HG03432 (cell line): ENCODE measurements at regions not wholly inside any gene's neighbourhood (a gene's known extent, or its start where the extent isn't known, plus 50 kb on each side); places are given as distances from the start of the nearest gene placed in this dataset.

Experiments
- ATAC-seq: cut with Tn5 transposase; IDR thresholded peaks from one replicate; pipeline ENCODE4 v1.9.1; 2021; ENCODE audit warnings: mild to moderate bottlenecking, moderate library complexity; ENCODE audit not compliant: unreplicated experiment

DNA sequence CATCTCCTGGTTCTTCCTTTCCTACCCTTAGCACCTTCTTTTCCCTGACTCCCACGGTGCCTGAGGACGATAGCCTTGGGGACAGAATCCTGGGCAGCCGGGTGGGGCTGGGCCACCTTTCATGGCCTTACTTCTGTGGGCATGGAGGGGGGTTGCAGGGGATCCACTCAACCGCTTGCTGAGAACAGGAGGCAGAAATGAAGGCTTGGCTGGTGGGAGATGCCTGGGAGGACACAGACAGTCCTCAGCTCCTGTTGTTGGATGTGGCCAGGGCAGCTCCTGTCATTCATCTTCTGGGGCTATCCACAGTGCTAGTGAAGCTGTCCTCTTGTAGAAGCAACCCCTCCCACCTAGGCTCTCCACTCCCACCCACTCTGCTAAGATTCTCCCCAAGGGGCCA is 95.5 kb upstream of the CELF4 start:
- ATAC-seq, result no peak

DNA sequence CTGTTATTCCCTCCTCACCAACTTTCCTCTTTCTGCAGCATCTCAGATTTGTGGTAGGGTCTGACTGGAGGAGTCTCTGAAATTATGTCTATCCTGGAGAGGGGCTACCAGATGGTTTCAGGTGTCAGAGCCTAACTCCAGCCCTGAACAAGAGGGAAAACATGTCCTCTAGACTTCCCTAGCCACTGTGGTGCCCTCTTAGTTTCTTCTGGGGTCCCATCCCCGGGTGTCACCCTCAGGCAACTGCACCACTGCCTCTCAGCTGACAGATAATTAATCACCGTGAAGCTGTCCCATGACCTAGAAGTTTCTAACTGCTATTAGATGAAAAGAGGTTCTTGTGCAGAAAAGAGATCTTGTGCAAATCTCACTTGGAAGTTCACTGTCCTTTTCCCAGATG is 95.1 kb upstream of the CELF4 start:
- ATAC-seq, result no peak

DNA sequence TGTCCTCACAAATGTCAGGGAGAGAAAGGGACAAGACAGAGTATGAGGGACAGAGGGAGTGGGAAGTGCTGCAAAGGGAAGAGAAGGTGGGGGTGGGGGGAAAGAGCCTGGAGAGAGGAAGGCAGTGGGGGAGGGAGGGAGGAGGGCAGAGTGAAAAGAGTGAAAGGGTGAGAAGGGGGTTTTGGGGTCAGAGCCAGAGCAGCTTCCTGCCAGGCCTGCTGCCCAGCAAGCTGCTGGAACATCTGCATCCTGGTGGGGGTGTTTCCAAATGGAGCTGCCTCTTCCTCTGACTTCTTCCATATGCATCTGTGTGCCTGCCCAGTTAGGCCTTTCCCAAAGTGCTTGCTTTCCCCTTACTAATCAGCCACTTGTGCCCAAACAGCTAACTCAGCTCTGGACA is 94.3 kb upstream of the CELF4 start:
- ATAC-seq, result no peak

DNA sequence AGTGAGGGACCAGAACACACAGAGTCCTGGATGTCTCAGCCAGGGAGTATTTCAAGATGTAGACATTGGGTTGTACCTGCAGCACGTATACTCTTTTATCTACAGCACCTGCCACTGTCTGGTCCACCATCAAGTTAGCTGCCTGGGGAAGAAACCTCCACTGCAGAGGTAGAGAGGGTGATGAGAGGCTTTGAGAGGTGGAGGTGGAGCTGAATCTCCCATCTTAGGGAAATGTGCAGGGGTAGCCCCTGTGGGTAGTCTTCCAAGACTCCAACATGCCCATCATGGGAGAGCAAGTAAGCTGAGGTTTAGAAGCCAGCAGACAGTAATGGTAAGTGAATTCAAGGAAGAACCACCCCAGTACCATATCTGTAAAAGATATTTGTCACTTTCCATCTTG is 93.3 kb upstream of the CELF4 start:
- ATAC-seq, result no peak

DNA sequence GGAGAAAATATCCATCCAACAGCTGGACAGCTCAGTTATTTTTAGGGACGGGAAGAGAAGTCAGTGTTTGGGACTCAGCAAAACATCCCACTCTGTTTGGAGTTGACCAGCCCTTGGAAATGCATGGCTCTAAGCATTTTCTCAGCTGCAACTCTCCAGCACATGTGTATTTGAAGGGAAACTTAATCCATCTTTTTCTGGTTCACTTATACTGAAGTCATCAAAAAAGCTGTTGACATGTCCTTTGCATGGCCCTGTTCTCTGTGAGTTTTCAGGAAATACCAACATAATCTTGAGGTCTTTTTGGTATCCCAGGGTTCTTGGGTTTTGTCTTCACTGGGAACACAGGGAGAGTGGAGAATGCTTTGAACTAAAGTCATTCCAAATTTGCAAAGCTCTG is 91.9 kb upstream of the CELF4 start:
- ATAC-seq, result no peak

DNA sequence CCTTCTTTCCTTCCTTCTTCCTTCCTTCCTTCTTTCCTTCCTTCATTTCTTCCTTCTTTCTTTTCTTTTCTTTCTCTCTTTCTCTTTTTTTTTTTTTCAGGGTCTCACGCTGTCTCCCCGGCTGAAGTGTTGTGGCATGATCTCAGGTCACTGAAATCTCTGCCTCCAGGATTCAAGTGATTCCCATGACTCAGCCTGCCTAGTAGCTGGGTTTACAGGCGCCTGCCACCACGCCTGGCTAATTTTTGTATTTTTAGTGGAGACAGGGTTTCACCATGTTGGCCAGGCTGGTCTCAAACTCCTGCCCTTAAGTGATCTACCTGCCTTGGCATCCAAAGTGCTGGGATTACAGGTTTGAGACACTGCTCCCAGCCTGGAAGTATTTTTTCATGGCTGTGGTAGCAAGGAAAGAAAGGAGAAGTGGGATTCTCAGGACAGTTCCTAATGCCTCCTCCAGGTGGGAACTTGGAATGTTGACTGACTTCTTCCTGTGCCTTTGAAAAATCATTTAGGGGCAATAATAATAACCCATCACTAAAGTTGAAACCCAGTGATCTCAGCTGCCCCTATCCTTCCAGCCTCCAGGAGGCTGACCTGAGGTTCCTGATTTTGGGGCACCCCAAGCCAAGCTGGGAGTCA is 89.3 kb upstream of the CELF4 start:
- ATAC-seq, result no peak

DNA sequence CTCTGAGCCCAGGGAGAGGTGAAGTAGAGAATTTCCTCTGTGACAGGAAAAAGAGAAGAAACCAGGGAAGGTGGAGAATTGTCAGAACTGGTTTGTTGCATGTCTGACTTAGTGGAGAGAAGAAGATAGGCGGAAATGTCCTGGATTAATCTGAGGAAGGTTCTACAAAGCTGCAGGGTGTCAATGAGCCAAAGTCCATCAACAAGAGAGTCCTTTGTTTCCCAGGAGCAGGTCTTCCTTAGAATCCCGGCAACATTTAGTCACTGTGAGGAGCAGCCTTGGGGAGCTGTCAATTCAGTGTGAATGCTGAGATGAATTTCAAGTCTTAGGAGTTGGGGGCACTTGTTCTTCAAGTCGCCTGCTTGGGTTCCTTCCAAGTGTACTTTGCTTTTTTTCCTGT is 88.4 kb upstream of the CELF4 start:
- ATAC-seq, result no peak

DNA sequence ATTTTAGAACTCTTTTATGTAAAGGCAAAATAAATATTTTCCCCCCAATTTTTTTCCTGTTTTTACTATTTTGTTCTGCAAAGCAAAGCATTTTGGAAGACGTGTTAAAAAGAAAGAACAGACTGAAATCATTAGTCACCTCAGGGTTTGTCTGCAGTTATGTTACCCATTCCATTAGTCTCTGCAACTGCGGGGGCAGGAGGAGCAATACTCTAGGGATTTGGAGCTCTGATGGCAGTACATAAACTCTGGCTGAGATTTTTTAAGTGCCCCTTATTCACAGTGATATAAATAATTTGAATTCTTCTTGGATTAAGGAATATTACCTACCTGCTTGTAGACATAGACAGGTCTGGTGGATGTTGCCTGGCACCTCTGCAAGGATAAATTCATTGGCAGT is 88.0 kb upstream of the CELF4 start:
- ATAC-seq, result no peak

DNA sequence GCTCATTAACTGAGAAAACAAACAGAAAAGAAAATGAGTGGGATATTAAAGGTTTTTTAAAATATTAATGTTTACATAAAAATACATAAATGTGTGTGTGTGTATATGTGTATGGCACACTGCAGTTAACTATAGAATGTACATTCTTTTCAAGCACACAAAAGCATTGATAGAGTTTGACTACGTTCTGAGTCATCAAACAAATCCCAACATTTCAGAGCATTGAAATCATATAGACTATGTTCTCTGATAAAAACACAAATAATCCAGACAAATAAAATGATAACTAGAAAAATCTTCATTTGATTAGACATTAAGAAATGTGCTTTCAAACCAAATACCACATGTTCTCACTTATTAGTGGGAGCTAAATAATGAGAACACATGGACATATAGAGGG is 84.3 kb upstream of the CELF4 start:
- no peak for ATAC-seq

DNA sequence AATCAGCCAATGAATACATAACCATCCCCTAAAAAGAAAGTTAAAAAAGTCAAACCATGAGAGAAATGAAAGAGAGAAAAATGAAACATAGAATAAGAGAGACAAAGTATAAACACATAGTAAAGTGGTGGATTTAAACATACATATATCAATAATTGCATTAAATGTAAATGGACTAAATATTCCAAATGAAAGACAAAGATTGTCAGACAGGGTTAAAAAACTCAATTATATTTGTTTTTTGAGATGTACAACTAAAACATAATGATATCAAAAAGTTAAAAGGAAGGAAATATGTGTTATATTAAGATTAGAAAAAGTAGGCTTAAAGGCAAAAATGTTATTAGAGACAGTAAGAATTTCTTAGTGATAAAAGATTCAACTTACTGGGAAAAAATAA is 83.8 kb upstream of the CELF4 start:
- no peak for ATAC-seq

DNA sequence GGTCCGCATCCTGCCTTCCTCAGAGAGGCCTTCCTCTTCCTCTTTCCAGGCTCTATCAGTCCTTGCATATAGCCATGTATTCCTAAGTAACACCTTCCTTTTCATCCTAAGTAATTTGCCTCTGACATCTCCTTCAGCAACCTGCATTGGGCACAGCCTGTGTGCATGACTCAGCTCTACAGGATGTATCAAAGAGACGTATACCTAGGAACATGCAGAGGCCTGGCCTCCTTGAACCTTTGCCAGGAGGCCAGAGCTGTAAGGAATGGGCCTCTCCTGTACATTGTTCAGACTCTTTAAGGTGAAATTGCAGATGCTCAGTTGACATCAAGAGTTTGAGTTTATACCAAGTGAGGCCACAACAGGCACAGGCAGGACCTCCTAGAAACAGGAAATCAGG is 76.0 kb upstream of the CELF4 start:
- no peak for ATAC-seq

DNA sequence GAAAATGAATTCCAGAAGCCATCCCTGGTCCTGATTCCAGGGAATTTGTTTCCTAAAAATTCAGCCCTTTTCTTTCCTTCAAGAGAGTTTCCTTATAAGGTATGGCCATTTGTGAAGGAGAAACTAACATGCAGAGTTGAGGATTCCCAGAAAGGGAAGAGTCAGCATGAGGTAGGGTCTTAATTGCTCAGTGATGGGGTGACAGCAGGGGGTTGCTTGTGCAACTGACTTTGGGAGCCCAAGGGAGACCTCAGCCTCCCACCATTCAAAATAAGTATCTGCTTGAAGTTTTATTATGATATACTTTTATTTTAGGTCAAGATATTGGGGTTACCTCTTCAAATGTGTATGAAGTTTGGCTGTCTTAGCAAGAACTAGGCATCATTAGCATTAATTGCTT is 74.9 kb upstream of the CELF4 start:
- no peak for ATAC-seq

DNA sequence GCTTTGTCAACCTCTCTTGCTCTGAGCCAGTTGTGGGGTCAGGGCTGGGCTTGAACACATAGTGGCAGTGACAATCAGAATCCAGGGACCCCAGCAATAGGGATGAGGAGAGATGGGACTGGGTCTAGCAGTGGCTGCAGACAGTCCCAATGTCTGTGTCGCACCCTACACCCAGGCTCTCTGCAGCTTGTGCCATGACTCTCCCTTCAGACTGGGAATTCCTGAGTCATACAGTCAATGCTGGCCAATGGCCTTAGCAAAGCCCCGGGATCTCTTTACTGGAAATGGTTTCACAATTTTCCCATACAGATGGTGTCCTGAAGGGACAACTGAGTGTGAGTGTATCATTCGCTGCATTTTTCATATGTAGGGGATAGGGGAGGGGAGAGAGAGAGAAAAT is 74.2 kb upstream of the CELF4 start:
- no peak for ATAC-seq

DNA sequence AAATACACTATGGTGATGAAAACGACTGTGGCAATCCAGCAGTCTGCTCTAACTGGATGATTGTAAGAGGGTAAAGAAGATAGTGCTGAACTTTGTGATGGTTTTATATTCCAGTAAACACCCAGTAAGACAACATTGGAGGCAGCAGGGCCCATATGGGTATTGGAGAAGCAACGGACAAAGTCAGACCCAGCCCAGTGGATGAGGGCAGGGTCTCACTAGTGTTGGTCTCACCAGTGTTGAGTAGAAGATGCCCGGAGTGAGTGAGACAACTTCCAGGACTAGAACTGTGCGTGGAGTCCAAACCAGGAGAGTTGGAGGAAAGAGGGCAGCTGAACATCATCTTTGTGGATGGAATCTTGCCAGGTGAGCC is 71.9 kb upstream of the CELF4 start:
- no peak for ATAC-seq

DNA sequence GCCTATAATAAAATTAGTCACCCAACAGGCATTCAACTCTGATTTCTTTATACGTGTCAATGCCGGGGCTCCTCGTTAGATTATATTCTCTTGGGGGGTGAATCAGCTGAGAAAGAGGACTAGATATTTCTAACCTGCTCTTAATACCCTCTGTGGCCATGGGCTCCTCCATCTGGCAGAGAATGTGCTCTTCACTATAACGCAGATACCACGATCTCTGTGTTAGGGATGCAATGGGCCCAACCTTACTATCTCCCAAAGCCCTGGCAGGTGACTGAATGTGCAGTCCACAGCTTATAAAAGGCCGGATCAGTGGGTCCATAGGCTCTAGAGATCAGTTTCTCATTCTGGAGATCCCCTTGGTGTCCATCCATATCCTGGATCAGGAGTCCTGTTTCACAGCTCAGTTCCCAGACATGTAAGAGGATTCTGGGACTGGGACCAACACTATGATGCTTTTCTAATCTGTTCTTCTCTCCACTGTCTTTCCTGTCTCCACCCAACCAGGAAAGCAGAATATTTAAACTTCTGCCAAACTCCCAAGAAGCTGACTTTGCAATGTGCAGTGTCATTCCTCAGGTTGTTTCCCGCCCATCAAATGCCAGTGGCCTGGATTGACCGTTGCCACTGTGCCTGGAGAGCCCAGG is 71.4 kb upstream of the CELF4 start:
- no peak for ATAC-seq

DNA sequence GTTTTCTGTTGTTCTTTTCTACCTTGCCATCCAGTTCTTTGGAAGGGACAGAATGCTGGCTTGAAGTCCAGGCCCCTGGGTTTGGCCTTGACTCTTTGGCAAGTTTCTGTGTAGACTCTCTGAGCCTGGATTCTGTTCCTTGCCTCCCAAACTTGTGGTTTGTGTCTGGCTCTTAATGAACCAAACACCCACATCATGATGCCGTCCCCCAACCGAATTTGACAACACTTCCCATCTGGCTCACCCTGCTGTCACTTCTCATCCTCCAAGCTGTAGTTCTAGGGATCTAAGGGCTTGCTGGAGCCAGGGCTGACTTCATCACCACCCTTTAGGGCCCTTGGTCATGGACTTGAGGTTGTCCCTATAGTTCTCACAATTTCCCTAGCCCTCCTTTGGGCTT is 68.9 kb upstream of the CELF4 start:
- ATAC-seq, result no peak

DNA sequence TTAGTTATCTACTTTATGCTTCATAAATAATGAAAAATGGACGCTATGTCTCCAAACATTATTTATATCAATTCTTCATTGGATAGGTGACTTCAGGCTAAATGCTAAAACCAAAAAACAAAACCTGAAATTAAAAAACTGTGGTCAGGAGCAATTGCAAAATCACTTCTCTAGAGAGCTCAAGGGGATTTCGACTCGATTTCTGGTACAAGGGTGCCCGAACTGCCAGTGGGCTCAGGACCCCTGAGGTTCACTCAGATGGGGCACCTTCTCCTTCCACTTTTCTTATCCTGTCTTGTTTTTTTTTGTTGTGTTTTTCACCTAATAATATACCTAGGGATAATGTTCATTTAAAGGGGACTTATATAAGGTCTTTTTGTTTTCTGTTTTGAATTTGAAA is 65.8 kb upstream of the CELF4 start:
- no peak for ATAC-seq

DNA sequence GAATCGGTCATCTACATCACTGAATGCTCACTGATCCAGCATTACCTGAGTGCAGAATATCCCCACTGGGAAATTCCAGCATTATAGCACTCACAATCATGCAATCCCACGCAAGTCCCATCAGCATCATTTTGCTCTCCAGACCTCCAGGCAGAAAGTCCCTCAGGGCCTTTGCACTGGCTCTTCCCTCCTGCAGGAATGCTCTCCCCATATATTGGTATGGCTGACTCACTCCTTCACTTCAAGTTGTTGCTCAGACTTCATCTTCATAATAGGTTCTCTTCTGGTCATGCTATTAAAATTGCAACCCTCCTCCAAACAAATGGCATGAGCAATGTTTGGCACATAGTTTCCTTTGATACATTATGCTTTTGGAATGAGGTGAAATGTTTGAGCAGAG is 64.7 kb upstream of the CELF4 start:
- ATAC-seq, result no peak

DNA sequence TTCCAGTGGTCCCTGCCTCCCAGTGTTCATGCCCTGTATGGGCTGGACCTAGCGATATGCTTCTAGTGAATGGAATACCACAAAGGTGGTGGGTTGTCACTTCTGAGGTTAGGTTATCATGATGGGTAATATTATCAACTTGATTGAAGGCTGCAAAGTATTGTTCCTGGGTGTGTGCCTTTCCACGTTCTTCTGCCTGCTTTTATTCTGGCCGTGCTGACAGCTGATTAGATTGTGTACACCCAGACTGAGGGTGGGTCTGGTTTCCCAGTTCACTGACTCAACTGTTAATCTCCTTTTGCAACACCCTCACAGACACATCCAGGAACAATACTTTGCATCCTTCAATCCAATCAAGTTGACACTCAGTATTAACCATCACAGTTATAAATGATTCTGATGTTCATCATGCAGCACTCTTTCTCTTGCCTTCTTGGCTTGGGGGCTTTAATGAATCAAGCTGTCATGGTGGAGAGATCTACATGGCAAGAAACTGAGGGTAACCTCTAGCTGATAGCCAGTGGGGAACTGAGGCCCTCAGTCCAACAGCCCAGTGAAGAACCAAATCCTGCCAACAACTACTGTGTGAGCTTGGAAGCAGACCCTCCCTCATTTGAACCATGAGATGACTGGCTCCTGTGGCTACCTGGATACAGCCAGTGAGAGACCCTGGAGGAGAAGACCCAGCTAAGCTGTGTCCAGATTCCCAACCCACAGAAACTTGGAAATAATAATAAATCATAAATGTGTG is 63.0 kb upstream of the CELF4 start:
- no peak for ATAC-seq

DNA sequence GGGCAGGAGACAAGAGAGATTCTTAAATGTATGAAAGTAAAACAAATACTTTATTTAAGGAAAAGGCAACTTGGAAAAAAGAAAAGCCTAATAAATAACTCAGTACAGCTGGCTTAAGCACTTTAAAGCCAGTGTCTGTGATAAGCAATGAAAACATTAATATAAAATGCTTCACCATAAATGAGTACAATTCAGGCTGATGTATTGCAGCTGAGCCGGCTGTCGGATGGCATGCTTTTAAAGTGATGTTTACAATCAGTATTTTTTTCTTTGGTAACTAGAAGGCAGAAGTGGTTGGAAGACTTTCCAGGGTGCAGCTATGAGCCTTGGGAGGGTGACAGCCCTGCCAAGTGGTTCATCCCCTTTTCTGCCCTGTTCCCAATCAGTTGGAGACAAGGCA is 58.7 kb upstream of the CELF4 start:
- no peak for ATAC-seq

DNA sequence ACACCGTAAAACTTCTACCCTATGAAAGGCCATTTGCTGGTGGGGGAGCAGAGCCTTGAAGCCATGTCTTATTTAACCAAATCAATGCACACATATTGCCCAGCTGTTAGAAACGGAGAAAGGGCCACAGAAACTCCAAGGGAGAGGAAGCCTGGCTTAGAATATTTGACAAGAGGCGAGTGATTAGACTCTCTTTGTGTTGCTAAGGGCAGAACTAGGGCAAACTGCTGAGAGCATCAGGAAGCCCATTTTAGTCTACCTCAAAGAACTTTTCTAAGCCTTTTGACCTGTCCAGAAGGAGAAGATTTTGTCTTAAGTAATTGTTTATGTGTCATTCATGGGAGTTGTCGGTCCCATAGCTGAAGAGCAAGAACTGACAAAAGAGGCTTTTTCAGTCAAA is 54.4 kb upstream of the CELF4 start:
- ATAC-seq, result no peak

DNA sequence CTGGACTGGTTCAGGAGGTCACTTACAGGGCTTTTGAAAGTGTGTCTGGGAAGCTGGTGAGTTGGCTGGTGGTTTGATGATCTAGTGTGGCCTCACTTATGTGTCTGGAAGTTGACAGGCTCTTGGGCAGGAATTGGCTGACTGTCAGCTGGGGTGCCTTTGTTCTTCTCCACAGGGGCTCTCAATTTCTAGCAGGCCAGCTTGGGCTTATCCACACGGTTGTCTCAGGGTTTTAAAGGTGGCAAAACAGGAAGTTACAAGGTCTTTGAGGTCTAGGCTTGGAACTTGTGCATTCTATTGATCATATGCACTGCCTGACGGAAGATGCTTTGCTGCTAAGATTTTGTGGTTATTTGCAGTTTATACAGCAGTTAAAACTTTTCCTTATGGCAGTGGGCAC is 52.0 kb upstream of the CELF4 start:
- no peak for ATAC-seq
